T follicular helper cell (primary cell): ENCODE measurements at regions not wholly inside any gene's neighbourhood (a gene's known extent, or its start where the extent isn't known, plus 50 kb on each side); places are given as distances from the start of the nearest gene placed in this dataset.

Experiments
- DNase-seq: peaks from one replicate; pipeline ENCODE4 v3.0.0-alpha.2; 2020; ENCODE audit warnings: low read depth

GRCh38 chr16:85492295-85492864 lies 120.7 kb upstream of the GSE1 start:
- DNase-seq = no peak

- no peak for DNase-seq
Measured at GRCh38 chr16:85494315-85494714, 118.8 kb upstream of the GSE1 start.

- DNase-seq = no peak
Measured at GRCh38 chr16:85495259-85495658, 117.9 kb upstream of the GSE1 start.

GRCh38 chr16:85495823-85496538 lies 117.1 kb upstream of the GSE1 start:
- no peak for DNase-seq

GRCh38 chr16:85497622-85498314 lies 115.4 kb upstream of the GSE1 start:
- DNase-seq = no peak

- no peak for DNase-seq
Measured at GRCh38 chr16:85498607-85499006, 114.5 kb upstream of the GSE1 start.

- no peak for DNase-seq
Measured at GRCh38 chr16:85500220-85500619, 112.9 kb upstream of the GSE1 start.

- no peak for DNase-seq
Measured at GRCh38 chr16:85501900-85502299, 111.2 kb upstream of the GSE1 start.

GRCh38 chr16:85502357-85502756 lies 110.8 kb upstream of the GSE1 start:
- DNase-seq = no peak

- DNase-seq = no peak
Measured at GRCh38 chr16:85503679-85504231, 109.4 kb upstream of the GSE1 start.

- no peak for DNase-seq
Measured at GRCh38 chr16:85504242-85504641, 108.9 kb upstream of the GSE1 start.

GRCh38 chr16:85505794-85506634 lies 107.1 kb upstream of the GSE1 start:
- no peak for DNase-seq

- no peak for DNase-seq
Measured at GRCh38 chr16:85506635-85506911, 106.5 kb upstream of the GSE1 start.

- DNase-seq = no peak
Measured at GRCh38 chr16:85507342-85507741, 105.8 kb upstream of the GSE1 start.

GRCh38 chr16:85508388-85508787 lies 104.7 kb upstream of the GSE1 start:
- DNase-seq = no peak

- DNase-seq = no peak
Measured at GRCh38 chr16:85508993-85509392, 104.1 kb upstream of the GSE1 start.

- no peak for DNase-seq
Measured at GRCh38 chr16:85510041-85510659, 103.0 kb upstream of the GSE1 start.

GRCh38 chr16:85511938-85512807 lies 100.9 kb upstream of the GSE1 start:
- DNase-seq = no peak

GRCh38 chr16:85512808-85513115 lies 100.4 kb upstream of the GSE1 start:
- no peak for DNase-seq

GRCh38 chr16:85513180-85513579 lies 99.9 kb upstream of the GSE1 start:
- no peak for DNase-seq

- no peak for DNase-seq
Measured at GRCh38 chr16:85513649-85514048, 99.5 kb upstream of the GSE1 start.
